C4-2B (cell line): ENCODE measurements at regions not wholly inside any gene's neighbourhood (a gene's known extent, or its start where the extent isn't known, plus 50 kb on each side); places are given as distances from the start of the nearest gene placed in this dataset.

ENCODE experiments used
- H3K27ac ChIP-seq: fragments of 450-650 bp; 2 replicates; pipeline ENCODE4 v1.5.1; 2017
- CTCF ChIP-seq: fragments of 450-650 bp; conservative IDR thresholded peaks from 2 replicates; pipeline ENCODE4 v1.5.1; 2017; ENCODE audit warnings: mild to moderate bottlenecking
- ZFX ChIP-seq: fragments of 450-650 bp; IDR thresholded peaks from 2 replicates; pipeline ENCODE4 v1.6.1; 2017

GRCh38 chr1:4265836-4266235, 365.8 kb upstream of the C1orf174 start:
- no peak for TF ChIP-seq ZFX
- TF ChIP-seq CTCF, result no peak
- no peak overlapping the region for H3K27ac ChIP-seq

- TF ChIP-seq ZFX, result no peak
- no peak for TF ChIP-seq CTCF
- no peak overlapping the region for H3K27ac ChIP-seq
Observed at GRCh38 chr1:4267381-4268261, 367.5 kb upstream of the C1orf174 start.

GRCh38 chr1:4268262-4268888, 368.3 kb upstream of the C1orf174 start:
- TF ChIP-seq ZFX, result no peak
- TF ChIP-seq CTCF, result no peak
- no peak overlapping the region for H3K27ac ChIP-seq

GRCh38 chr1:4268889-4269284, 368.8 kb upstream of the C1orf174 start:
- TF ChIP-seq CTCF, result no peak
- no peak for TF ChIP-seq ZFX
- H3K27ac ChIP-seq, result no peak overlapping the region

GRCh38 chr1:4269330-4269729, 369.3 kb upstream of the C1orf174 start:
- no peak for TF ChIP-seq ZFX
- no peak for TF ChIP-seq CTCF
- H3K27ac ChIP-seq, result no peak overlapping the region

- TF ChIP-seq ZFX (no peak), CTCF (no peak)
- no peak overlapping the region for H3K27ac ChIP-seq
Observed at GRCh38 chr1:4269952-4270570, 370.0 kb upstream of the C1orf174 start.
